ENCODE measurements at regions not wholly inside any gene's neighbourhood (a gene's known extent, or its start where the extent isn't known, plus 50 kb on each side); places are given as distances from the start of the nearest gene placed in this dataset.

GRCh38 chr17:36777118-36777517, 160.2 kb upstream of the LHX1 start:
- no peak overlapping the region for H3K27ac ChIP-seq
- no peaks in the 10 kb centered on the region for H3K4me1 ChIP-seq
- H3K4me3 ChIP-seq, result no peak overlapping the region
- peaks cover 0 to 25% of the 10 kb centered on the region in 2 donors for H3K27me3 ChIP-seq
- peak in 1 of 2 donors; percentile 7 for DNase-seq
- TF ChIP-seq CTCF (IDR thresholded peaks at IDR 0.05), result no peak
- H3K9me3 ChIP-seq, result no peaks in the 10 kb centered on the region
- intact Hi-C loops (cut with DNase I; ENCODE audit: low total_unique reads), result no loop called here
- no peaks in the 10 kb centered on the region for H3K36me3 ChIP-seq

- no peaks in the 10 kb centered on the region for H3K9me3 ChIP-seq
- intact Hi-C loops (cut with DNase I; ENCODE audit: low total_unique reads), result no loop called here
Measured at GRCh38 chr17:36778448-36778847, 158.8 kb upstream of the LHX1 start.

GRCh38 chr17:36779550-36779949, 157.7 kb upstream of the LHX1 start:
- no peak for TF ChIP-seq CTCF (IDR thresholded peaks at IDR 0.05)
- no peaks in the 10 kb centered on the region for H3K4me1 ChIP-seq
- H3K27ac ChIP-seq, result no peak overlapping the region
- H3K4me3 ChIP-seq, result no peak overlapping the region
- no peaks in the 10 kb centered on the region for H3K9me3 ChIP-seq
- intact Hi-C loops (cut with DNase I; ENCODE audit: low total_unique reads), result no loop called here
- DNase-seq, result no peak
- H3K27me3 ChIP-seq, result peaks cover 0 to 36% of the 10 kb centered on the region in 2 donors
- no peaks in the 10 kb centered on the region for H3K36me3 ChIP-seq

More at GRCh38 chr17:36778448-36778847, 158.8 kb upstream of the LHX1 start:
- no peak for TF ChIP-seq CTCF (IDR thresholded peaks at IDR 0.05)
- no peaks in the 10 kb centered on the region for H3K36me3 ChIP-seq
- no peaks in the 10 kb centered on the region for H3K4me1 ChIP-seq
- DNase-seq, result no peak
- peaks cover 0 to 36% of the 10 kb centered on the region in 2 donors for H3K27me3 ChIP-seq
- no peak overlapping the region for H3K27ac ChIP-seq
- H3K4me3 ChIP-seq, result no peak overlapping the region

- TF ChIP-seq CTCF (IDR thresholded peaks at IDR 0.05), result no peak
- no peak overlapping the region for H3K4me3 ChIP-seq
- no peaks in the 10 kb centered on the region for H3K36me3 ChIP-seq
- DNase-seq, result no peak
- H3K4me1 ChIP-seq, result no peaks in the 10 kb centered on the region
- intact Hi-C loops (cut with DNase I; ENCODE audit: low total_unique reads), result no loop called here
- H3K27me3 ChIP-seq, result peaks cover 0 to 24% of the 10 kb centered on the region in 2 donors
- H3K9me3 ChIP-seq, result no peaks in the 10 kb centered on the region
- H3K27ac ChIP-seq, result no peak overlapping the region
Measured at GRCh38 chr17:36784633-36785032, 152.6 kb upstream of the LHX1 start.

- intact Hi-C loops (cut with DNase I; ENCODE audit: low total_unique reads), result no loop called here
- H3K4me1 ChIP-seq, result no peaks in the 10 kb centered on the region
- H3K9me3 ChIP-seq, result no peaks in the 10 kb centered on the region
- H3K36me3 ChIP-seq, result no peaks in the 10 kb centered on the region
- H3K27ac ChIP-seq, result no peak overlapping the region
- DNase-seq, result no peak
- TF ChIP-seq CTCF (IDR thresholded peaks at IDR 0.05), result no peak
- H3K27me3 ChIP-seq, result peaks cover 0 to 38% of the 10 kb centered on the region in 2 donors
- H3K4me3 ChIP-seq, result no peak overlapping the region
Measured at GRCh38 chr17:36786867-36787266, 150.4 kb upstream of the LHX1 start.
